Endothelial cell (in vitro differentiated cells): ENCODE measurements at regions not wholly inside any gene's neighbourhood (a gene's known extent, or its start where the extent isn't known, plus 50 kb on each side); places are given as distances from the start of the nearest gene placed in this dataset.

Experiments used
- DNase-seq: peaks from one replicate; pipeline ENCODE4 v3.0.0; 2021; ENCODE audit warnings: low spot score
- H3K27ac Mint-ChIP-seq: one replicate; pipeline ENCODE4 v1.8.0; 2021; ENCODE audit warnings: mixed read lengths, inconsistent platforms; ENCODE audit not compliant: unreplicated experiment
- H3K27me3 Mint-ChIP-seq: one replicate; pipeline ENCODE4 v1.8.0; 2021; ENCODE audit warnings: mild to moderate bottlenecking, moderate library complexity, mixed read lengths, inconsistent platforms; ENCODE audit not compliant: unreplicated experiment
- H3K36me3 Mint-ChIP-seq: one replicate; pipeline ENCODE4 v1.8.0; 2021; ENCODE audit warnings: mild to moderate bottlenecking, low read depth, mixed read lengths, inconsistent platforms; ENCODE audit not compliant: unreplicated experiment
- H3K4me1 Mint-ChIP-seq: one replicate; pipeline ENCODE4 v1.8.0; 2021; ENCODE audit warnings: mild to moderate bottlenecking, mixed read lengths, inconsistent platforms; ENCODE audit not compliant: unreplicated experiment
- H3K4me3 Mint-ChIP-seq: one replicate; pipeline ENCODE4 v1.8.0; 2021; ENCODE audit warnings: mild to moderate bottlenecking, mixed read lengths, inconsistent platforms; ENCODE audit not compliant: unreplicated experiment
- H3K9me3 Mint-ChIP-seq: one replicate; pipeline ENCODE4 v1.8.0; 2021; ENCODE audit warnings: mixed read lengths, inconsistent platforms; ENCODE audit not compliant: unreplicated experiment
- TF ChIP-seq, protein P1 (sequence below): fragments of 200-600 bp; sonication (generic); IDR thresholded peaks from one replicate; pipeline ENCODE4 v1.5.0; 2021; ENCODE audit warnings: antibody characterized with exemption; ENCODE audit not compliant: unreplicated experiment

DNA sequence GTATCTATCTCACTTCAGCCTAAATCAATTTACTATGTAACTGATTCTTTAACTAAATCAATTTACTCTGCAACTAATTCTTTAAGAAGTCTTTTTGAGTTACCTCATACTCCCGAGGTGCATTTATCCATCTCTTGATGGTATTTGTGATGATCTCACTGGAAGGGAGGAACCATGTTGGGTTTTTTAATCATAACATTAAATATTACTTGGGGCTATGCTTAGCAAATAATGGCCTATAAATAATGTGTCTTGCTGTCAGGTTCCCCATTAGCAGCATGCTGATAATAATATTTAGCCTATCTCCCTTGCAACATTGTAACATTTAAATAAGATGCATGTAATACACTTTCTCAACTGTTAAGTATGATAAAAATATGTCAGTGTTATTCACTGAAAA, 411.3 kb downstream of the SLITRK1 start:
- no peak overlapping the region for H3K4me3 Mint-ChIP-seq

GRCh38 chr13:83470133-83470797, 412.0 kb downstream of the SLITRK1 start:
- Mint-ChIP-seq H3K36me3 (no peaks in the 10 kb centered on the region), H3K27me3 (no peaks in the 10 kb centered on the region), H3K27ac (no peak overlapping the region), H3K4me3 (no peak overlapping the region), H3K4me1 (no peaks in the 10 kb centered on the region), H3K9me3 (no peaks in the 10 kb centered on the region)
- TF ChIP-seq, protein P1, sequence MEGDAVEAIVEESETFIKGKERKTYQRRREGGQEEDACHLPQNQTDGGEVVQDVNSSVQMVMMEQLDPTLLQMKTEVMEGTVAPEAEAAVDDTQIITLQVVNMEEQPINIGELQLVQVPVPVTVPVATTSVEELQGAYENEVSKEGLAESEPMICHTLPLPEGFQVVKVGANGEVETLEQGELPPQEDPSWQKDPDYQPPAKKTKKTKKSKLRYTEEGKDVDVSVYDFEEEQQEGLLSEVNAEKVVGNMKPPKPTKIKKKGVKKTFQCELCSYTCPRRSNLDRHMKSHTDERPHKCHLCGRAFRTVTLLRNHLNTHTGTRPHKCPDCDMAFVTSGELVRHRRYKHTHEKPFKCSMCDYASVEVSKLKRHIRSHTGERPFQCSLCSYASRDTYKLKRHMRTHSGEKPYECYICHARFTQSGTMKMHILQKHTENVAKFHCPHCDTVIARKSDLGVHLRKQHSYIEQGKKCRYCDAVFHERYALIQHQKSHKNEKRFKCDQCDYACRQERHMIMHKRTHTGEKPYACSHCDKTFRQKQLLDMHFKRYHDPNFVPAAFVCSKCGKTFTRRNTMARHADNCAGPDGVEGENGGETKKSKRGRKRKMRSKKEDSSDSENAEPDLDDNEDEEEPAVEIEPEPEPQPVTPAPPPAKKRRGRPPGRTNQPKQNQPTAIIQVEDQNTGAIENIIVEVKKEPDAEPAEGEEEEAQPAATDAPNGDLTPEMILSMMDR = no peak
- DNase-seq = no peak

More for the DNA sequence above, 411.3 kb downstream of the SLITRK1 start:
- H3K27me3 Mint-ChIP-seq = no peaks in the 10 kb centered on the region
- H3K36me3 Mint-ChIP-seq = no peaks in the 10 kb centered on the region
- TF ChIP-seq, protein P1 = no peak
- no peak overlapping the region for H3K27ac Mint-ChIP-seq
- H3K9me3 Mint-ChIP-seq = no peaks in the 10 kb centered on the region
- no peaks in the 10 kb centered on the region for H3K4me1 Mint-ChIP-seq
- no peak for DNase-seq

GRCh38 chr13:83453723-83454122, 428.6 kb downstream of the SLITRK1 start:
- no peak overlapping the region for H3K4me3 Mint-ChIP-seq
- peaks cover 1% of the 10 kb centered on the region for H3K27me3 Mint-ChIP-seq
- H3K36me3 Mint-ChIP-seq = no peaks in the 10 kb centered on the region
- H3K27ac Mint-ChIP-seq = no peak overlapping the region
- no peaks in the 10 kb centered on the region for H3K4me1 Mint-ChIP-seq
- H3K9me3 Mint-ChIP-seq = no peaks in the 10 kb centered on the region
- no peak for DNase-seq
- TF ChIP-seq, protein P1 = no peak

DNA sequence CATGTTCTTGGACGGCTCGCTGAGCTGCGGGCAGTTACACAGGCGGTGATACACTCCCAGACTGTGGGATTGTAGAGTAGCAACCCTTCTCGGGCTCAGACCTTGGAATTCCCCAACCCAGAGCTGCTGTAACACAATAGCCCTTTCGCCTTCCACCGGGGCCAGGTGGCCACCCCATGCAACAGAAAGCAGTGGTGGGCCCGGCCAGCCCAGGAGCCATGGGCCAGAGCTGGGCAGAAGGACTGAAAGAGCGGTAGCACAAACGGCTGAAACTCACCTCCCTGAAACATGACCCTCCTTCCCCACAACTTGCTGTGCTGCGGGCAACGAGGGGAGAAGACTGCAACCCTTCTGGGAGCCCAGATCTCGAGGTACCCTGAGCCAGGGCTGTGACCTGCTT, 429.0 kb downstream of the SLITRK1 start:
- no peak for DNase-seq
- no peaks in the 10 kb centered on the region for H3K4me1 Mint-ChIP-seq
- TF ChIP-seq, protein P1 = no peak
- H3K27me3 Mint-ChIP-seq = peaks cover 1% of the 10 kb centered on the region
- no peaks in the 10 kb centered on the region for H3K36me3 Mint-ChIP-seq
- H3K27ac Mint-ChIP-seq = no peak overlapping the region
- H3K9me3 Mint-ChIP-seq = no peaks in the 10 kb centered on the region
- H3K4me3 Mint-ChIP-seq = no peak overlapping the region

DNA sequence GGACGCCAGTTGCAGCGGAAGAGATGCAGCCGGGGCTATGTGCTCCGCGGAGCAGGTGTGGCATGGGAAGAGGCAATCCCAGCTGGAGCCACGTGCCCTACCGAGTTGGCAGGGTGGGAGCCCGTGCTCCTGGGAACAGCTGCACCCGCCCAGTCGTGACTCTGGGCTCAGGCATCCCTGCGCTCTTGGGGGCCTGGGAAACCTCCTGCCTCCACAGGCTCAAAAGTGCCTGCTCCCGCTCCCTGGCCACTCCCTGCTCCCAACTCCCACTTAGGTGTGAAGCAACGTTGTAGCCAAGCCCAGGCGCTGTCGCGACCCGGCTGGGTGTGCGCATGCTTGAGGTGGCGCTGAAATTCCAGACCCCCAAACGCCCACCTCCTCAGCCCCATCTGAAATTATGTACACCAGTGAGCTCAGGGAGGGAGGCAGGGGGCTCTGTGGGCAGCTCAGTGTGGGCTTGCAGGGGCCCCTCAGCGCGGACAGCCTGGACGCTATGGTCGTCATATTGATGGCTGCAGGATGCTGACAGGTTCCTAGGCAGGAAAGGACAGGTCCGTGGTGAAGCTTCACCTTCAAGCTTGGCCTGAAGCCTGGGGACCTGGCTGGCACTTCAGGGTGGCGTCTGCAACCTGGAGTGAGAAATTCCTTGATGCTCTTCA, 429.9 kb downstream of the SLITRK1 start:
- no peak overlapping the region for H3K27ac Mint-ChIP-seq
- H3K4me1 Mint-ChIP-seq = no peaks in the 10 kb centered on the region
- H3K9me3 Mint-ChIP-seq = no peaks in the 10 kb centered on the region
- TF ChIP-seq, protein P1 = no peak
- H3K36me3 Mint-ChIP-seq = no peaks in the 10 kb centered on the region
- H3K27me3 Mint-ChIP-seq = peaks cover 1% of the 10 kb centered on the region
- H3K4me3 Mint-ChIP-seq = no peak overlapping the region
- DNase-seq = no peak
